ENCODE measurements at regions not wholly inside any gene's neighbourhood (a gene's known extent, or its start where the extent isn't known, plus 50 kb on each side); places are given as distances from the start of the nearest gene placed in this dataset.
"Not testable (repeated sequence)": the region's sequence is repeated elsewhere in the genome, so short reads cannot be mapped to it uniquely, and the experiment has no call there.

GRCh38 chr1:227506490-227507393, 56.6 kb upstream of the ZNF678 start:
- TF ChIP-seq CTCF (conservative IDR thresholded peaks at IDR 0.05; ENCODE audit: low read length); EZH2phosphoT487 (IDR thresholded peaks at IDR 0.05; ENCODE audit: borderline replicate concordance): not testable (repeated sequence)

All from Loucy (cell line).